Glomerular visceral epithelial cell (primary cell): ENCODE measurements at regions not wholly inside any gene's neighbourhood (a gene's known extent, or its start where the extent isn't known, plus 50 kb on each side); places are given as distances from the start of the nearest gene placed in this dataset.
A peak's percentile ranks its signal among the peaks of the same experiment; 100 is the strongest.

Source experiments
- DNase-seq: peaks from one replicate; pipeline ENCODE4 v3.0.0-alpha.2; 2016; ENCODE audit errors: extremely low spot score

DNA sequence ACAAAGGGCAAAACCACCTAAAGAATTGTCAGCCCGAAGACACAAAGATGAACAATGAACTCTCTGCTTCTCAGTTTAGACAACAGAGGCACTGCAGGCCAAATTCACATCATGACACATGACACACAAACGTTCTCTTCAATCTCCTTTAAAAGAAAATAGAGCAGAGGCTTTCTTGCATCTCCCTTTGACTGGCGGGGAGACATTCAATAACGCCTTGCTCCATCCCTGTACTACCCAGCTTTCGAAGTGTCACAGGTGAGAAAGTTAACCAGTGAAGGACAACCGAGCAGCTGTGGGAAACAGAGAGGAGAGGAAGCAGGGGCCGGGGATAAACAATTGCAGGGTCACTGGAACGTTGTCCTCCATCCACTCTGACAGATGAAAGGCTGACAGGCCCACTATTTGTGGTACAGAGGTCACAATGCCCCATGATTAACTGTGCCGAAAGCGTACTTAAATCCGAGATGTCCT, 130.8 kb downstream of the PHLDA1 start:
- DNase-seq = no peak

- DNase-seq = no peak
Observed at GRCh38 chr12:75900226-75900625, 131.3 kb downstream of the PHLDA1 start.

GRCh38 chr12:75894965-75895754, 136.4 kb downstream of the PHLDA1 start:
- DNase-seq = no peak

GRCh38 chr12:75893765-75894164, 137.8 kb downstream of the PHLDA1 start:
- no peak for DNase-seq

DNA sequence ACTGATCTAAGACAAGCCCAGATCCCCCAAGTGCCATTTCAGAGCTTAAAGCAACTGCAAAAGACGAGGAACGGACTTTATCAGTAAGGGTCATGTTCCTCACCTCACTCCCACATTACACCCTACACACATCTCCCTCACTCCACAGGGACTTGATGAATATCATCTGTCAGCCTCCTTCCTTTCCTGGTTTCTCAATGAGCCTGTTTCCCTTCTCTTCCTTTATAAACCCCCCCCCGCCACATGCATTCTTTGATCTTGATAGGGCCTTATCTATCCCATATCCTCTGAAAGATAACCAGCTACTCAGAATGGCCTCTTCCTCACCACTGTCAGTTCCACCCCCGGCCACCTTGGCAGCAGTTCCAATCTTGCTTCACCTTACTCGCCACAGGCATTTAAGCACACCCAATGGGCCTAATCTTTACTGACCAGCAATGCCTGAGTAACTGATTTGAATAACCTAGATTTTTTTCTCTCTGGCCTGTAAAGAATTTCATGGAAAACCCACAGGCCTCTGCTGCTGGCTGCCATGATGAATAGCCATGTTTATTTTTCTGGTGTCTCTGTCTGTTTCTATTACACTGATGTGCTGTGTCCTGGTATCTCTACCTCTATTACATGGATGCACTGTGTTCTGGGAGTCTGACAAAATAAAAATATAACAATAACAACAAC, 138.7 kb downstream of the PHLDA1 start:
- DNase-seq = peak; percentile 57

- DNase-seq = no peak
Observed at GRCh38 chr12:75891072-75891471, 140.5 kb downstream of the PHLDA1 start.

DNA sequence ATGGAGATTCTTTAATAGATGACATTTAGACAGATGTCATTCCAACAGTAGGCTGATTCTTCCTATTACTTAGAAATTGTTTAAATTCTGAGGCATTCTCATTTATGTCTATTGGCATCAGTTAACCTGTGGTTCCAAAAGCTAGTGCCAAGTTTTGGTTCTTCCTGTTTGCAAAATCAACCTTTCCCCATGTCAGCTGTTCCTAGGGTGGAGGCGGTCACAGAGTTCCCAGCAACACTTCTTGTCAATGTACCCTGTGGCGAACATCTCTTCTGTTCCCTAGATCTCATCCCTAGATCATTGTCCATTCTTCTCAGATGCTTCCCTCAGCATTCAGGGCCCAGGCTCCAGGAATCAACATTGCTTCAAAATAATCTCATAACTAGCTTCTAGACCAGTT, 140.9 kb downstream of the PHLDA1 start:
- DNase-seq = no peak

- no peak for DNase-seq
Observed at GRCh38 chr12:75890141-75890540, 141.4 kb downstream of the PHLDA1 start.

DNA sequence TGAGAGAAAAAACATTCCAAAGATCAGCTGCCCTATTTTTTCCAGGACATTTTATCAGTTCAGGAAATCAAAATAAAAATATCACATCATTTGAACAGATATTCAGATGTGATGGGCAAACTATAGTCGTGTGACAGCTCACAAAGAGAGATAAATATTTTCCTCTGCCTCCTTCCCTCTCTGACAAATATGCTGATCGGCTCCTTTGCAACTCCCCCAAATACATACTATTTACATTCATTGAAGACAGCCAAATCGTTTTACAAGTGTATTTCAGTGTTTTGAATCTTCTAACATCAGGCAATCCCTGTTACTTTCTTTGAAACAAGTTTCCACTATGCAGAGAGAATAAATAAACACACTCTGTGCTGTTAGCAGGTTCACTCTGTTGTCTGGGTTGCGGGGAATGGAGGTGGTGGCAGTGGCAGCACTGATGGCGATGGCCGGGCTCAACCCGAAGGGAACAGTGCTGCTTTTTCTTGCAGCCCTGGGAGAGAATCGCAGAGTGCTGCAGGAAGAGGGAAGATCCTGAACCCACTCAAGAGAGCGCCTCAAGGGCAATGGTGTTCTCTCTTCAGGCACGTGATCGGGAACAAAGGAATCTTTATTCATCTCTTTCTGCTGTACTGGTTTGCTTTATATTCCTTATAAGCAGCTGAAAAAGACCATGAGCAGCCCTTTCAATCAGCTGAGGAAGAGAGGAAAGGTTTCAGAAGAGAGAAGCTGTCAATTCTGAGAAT, 142.5 kb downstream of the PHLDA1 start:
- DNase-seq = no peak

DNA sequence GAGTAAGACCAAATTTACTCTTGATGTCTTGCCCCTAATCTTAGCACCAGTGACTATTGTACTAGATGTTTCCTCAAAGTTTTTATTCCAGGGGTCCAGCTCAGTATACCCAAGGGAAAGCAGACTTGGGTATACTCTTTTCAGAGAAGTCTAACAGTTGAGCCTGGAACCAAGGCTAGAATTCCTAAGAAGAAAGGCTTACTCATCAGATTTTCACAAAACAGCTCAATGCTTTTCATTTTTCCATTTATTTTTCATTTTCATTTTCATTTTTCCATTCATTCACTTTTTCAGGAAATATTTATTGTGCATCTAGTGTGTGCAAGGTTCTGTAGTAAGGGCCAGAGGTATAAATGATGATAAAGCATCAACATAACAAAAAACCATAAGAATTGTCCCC, 143.2 kb downstream of the PHLDA1 start:
- DNase-seq = no peak

DNA sequence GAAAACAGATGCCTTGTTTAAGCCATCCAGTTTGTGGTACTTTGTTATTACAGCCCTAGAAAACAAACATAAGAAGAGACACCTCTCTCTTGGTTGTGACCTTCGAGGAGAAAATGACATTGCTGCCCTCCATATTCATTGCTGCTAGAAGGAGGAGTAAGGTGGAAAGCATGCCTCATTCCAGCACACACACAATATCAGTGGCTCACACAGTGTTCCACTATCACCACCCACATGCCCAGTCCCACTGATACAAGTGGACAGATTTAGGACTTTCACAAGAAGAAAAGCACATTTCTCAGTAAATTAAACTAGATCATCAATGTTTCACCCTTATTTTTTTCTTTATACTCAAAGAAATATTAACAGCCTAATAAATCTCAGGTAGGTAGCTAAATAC, 143.6 kb downstream of the PHLDA1 start:
- no peak for DNase-seq

GRCh38 chr12:75884465-75884985, 147.1 kb downstream of the PHLDA1 start:
- no peak for DNase-seq

DNA sequence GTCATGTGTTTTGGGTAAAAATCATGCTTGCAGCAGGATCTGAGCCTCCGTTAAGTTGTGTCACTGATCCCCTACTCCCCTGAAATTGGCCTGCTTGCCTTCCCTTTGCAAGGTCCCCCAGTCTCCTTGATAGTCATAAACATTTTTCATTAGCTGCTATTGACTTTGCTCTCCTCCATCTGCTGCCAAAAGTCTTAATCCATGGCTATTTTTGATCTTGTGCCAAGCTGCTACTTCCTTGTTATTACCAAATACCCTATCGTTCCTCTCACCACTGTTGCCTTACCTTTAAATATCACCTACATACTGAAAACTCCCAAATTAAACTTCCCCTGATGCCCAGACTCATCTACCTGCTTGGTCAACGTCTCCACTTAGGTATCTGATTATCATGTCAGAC, 148.3 kb downstream of the PHLDA1 start:
- no peak for DNase-seq

GRCh38 chr12:75882421-75882820, 149.2 kb downstream of the PHLDA1 start:
- no peak for DNase-seq

- DNase-seq = no peak
Observed at GRCh38 chr12:75881920-75882319, 149.7 kb downstream of the PHLDA1 start.

DNA sequence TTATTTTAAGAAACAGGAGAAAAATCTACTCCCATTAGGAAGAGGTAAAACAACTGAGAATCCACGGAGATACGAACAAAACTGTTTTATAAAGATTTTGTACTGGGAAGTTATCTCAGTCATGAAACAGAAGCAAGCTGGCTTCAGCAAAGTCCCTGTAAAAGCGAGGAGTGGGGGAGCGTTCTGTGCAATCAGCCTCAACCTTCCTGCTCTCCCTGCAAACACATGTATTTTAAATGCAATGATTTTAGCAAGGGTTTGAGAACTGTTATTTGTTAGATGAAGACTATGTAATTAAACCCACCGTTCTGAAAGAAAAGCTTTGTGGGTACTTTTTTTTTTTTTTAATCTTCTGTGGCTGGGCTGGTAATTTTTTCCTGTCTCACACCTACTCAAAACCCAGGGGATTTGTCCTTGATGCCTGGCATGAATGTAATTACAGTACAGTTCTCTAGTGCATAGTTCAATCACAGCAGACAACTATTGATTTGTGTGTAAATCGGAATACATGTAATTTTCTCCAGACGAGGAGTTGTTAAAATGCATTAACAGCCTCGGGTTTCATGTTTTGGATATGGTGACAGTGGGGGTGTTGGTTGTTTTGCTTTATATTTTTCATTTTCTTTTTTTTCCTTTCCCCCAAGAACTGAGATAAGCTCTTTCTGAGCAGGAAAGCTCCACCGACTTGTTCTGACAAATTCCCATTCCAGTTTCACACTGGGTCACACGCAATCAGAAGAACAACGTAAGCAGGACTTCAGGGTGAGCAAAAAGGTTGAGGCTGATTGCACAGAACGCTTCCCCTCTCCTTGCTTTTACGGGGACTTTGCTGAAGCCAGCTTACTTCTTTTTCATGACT, 153.6 kb downstream of the PHLDA1 start:
- no peak for DNase-seq

- DNase-seq = no peak
Observed at GRCh38 chr12:75876832-75877762, 154.5 kb downstream of the PHLDA1 start.

GRCh38 chr12:75874441-75874840, 157.1 kb downstream of the PHLDA1 start:
- no peak for DNase-seq

DNA sequence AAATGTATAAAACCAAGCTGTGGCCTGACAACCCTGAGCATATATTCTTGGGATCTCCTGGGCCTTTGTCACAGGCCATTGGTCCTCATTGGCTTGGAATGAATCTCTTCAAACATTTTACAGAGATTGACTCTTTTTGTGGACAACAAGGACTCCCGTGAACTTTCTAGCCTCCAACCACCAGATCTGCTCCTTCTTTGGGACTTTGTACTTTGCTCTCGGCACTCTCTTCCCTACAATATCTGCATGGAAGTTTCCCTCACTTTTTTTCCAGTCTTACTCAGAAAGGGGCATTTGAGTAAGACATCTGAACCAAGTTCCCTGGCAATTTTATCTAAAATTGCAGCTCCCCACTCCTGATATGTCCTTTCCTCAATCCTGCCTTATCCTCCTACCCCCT, 158.8 kb downstream of the PHLDA1 start:
- no peak for DNase-seq

DNA sequence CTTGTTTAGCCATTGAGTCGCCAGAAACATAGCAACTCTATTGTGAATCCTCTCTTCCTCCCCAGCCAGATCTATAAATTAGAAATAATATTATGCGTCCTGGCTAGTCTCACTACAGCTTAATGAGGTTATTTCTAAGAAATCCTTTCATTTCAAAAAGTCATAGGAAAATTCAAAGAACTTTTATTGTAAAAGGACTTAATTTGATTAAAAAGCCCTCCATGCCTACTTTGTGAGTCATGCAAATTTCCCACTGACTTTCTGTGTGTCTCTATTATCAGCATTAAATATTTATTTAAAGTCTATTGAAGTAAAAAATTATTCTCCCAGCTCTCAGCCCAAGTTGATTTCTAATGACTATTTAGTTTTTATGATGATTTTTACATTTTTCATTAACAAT, 160.7 kb downstream of the PHLDA1 start:
- no peak for DNase-seq
